Loucy (cell line): ENCODE measurements at regions not wholly inside any gene's neighbourhood (a gene's known extent, or its start where the extent isn't known, plus 50 kb on each side); places are given as distances from the start of the nearest gene placed in this dataset.

ENCODE experiments used
- EZH2phosphoT487 ChIP-seq: fragments of 200-600 bp; IDR thresholded peaks from 2 replicates; pipeline ENCODE4 v1.6.1; 2018; ENCODE audit warnings: antibody characterized with exemption, mild to moderate bottlenecking, moderate library complexity, borderline replicate concordance
- TF ChIP-seq, protein P1 (sequence below): fragments of 200-600 bp; sonication (generic); conservative IDR thresholded peaks from 2 replicates; pipeline ENCODE4 v1.5.1; 2014; ENCODE audit warnings: mild to moderate bottlenecking, antibody characterized with exemption, low read length

GRCh38 chr11:19595499-19595839 lies 117.2 kb upstream of the NAV2 start:
- TF ChIP-seq, protein P1, sequence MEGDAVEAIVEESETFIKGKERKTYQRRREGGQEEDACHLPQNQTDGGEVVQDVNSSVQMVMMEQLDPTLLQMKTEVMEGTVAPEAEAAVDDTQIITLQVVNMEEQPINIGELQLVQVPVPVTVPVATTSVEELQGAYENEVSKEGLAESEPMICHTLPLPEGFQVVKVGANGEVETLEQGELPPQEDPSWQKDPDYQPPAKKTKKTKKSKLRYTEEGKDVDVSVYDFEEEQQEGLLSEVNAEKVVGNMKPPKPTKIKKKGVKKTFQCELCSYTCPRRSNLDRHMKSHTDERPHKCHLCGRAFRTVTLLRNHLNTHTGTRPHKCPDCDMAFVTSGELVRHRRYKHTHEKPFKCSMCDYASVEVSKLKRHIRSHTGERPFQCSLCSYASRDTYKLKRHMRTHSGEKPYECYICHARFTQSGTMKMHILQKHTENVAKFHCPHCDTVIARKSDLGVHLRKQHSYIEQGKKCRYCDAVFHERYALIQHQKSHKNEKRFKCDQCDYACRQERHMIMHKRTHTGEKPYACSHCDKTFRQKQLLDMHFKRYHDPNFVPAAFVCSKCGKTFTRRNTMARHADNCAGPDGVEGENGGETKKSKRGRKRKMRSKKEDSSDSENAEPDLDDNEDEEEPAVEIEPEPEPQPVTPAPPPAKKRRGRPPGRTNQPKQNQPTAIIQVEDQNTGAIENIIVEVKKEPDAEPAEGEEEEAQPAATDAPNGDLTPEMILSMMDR = no peak
- no peak for TF ChIP-seq EZH2phosphoT487
